HAP-1 (cell line): ENCODE measurements at regions not wholly inside any gene's neighbourhood (a gene's known extent, or its start where the extent isn't known, plus 50 kb on each side); places are given as distances from the start of the nearest gene placed in this dataset.
A peak's percentile ranks its signal among the peaks of the same experiment; 100 is the strongest.

Experiments
- DNase-seq, 2 experiments: peaks; one replicate each; pipeline ENCODE4 v3.0.0-alpha.2; 2016 to 2020; ENCODE audit warnings: low spot score in 2 of 2
- H3K27me3 ChIP-seq: fragments of 250-450 bp; sonication (Bioruptor Pico); 2 replicates; pipeline ENCODE4 v1.5.1; 2020; ENCODE audit warnings: low read depth, mild to moderate bottlenecking, moderate library complexity
- H3K36me3 ChIP-seq: fragments of 250-450 bp; sonication (Bioruptor Pico); replicated peaks from 2 replicates; pipeline ENCODE4 v1.5.1; 2020; ENCODE audit warnings: mild to moderate bottlenecking
- H3K4me1 ChIP-seq: fragments of 250-450 bp; sonication (Bioruptor Pico); 2 replicates; pipeline ENCODE4 v1.5.1; 2020; ENCODE audit warnings: mild to moderate bottlenecking
- H3K4me3 ChIP-seq: fragments of 250-450 bp; sonication (Bioruptor Pico); 2 replicates; pipeline ENCODE4 v1.5.1; 2020; ENCODE audit warnings: mild to moderate bottlenecking, moderate library complexity
- H3K9me3 ChIP-seq: fragments of 250-450 bp; sonication (Bioruptor Pico); 2 replicates; pipeline ENCODE4 v1.5.1; 2020; ENCODE audit warnings: mild to moderate bottlenecking, moderate library complexity
- in situ Hi-C: fragments of 300-500 bp; cut with MboI; formaldehyde crosslinking; loops from 3 replicates; pipeline ENCODE4 v1.14.3; 2020; ENCODE audit warnings: low sequenced_read_pairs, inconsistent platforms, mixed read lengths

DNA sequence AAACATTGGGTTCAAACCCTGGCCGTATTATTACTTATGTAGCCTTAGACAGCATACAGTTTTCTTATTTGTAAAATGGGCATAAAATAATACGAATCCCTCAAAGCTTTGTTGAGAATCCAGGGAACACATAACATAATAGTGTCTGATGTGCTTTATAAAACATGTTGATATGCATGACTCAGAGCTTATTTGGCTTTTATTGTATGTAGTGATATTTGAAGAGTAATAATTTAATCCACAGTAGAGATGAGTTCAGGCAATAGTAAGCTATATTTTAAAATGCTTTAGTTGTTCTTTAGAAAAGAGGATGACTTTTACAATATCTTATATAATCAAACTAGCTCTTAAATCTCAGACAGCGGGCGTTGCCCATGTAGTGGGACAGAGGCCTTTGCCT is 176.4 kb downstream of the SIM1 start:
- Histone ChIP-seq H3K4me3 (no peak overlapping the region), H3K9me3 (no peaks in the 10 kb centered on the region), H3K4me1 (no peaks in the 10 kb centered on the region), H3K36me3 (no peaks in the 10 kb centered on the region), H3K27me3 (no peaks in the 10 kb centered on the region)
- in situ Hi-C loops, result no loop called here
- DNase-seq, result no peak

GRCh38 chr6:100283285-100283684 is 181.4 kb downstream of the SIM1 start:
- no peaks in the 10 kb centered on the region for H3K4me1 ChIP-seq
- no peaks in the 10 kb centered on the region; the same call in 1 of the 2 replicates for H3K27me3 ChIP-seq
- H3K36me3 ChIP-seq, result no peaks in the 10 kb centered on the region
- H3K4me3 ChIP-seq, result no peak overlapping the region
- in situ Hi-C loops, result no loop called here
- H3K9me3 ChIP-seq, result no peaks in the 10 kb centered on the region
- DNase-seq, result no peak

GRCh38 chr6:100281471-100281901 is 183.2 kb downstream of the SIM1 start:
- DNase-seq, result no peak
- H3K9me3 ChIP-seq, result no peaks in the 10 kb centered on the region
- no peak overlapping the region for H3K4me3 ChIP-seq
- no peaks in the 10 kb centered on the region for H3K36me3 ChIP-seq
- H3K4me1 ChIP-seq, result no peaks in the 10 kb centered on the region
- in situ Hi-C loops, result no loop called here
- no peaks in the 10 kb centered on the region; the same call in 1 of the 2 replicates for H3K27me3 ChIP-seq

DNA sequence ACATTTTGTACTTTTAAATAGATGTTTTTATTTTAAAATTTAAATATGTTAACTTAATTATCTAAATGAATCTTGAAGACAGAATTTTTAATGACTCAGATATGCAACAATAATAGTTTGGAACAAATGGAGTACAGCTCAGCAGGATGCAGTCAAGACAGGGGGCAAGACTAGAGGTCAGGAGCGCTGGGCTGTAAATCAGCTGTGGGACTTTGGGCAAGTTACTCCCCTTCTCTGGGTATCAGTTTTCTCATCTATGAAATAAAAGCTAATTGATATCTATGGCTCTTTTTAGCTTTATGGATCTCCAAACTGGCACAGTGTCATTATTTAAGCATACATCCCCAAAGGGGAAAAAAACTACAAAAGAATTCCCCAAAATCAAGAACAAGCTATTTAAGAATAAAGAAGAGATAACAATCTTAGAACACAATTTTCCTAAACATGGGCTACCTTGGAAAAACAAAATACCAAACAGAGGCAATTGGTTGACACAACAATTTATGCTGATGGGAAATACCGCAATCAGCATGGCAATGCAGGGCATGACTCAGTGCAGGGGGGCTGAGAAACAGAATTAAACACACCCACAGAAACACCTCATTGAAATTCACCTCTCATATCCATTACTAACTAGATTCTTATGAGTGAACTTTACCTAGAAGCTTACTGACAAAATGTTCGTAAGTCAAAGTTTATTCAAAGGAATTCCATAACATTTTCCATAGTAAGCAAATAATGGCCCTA is 188.2 kb downstream of the SIM1 start:
- in situ Hi-C loops, result no loop called here
- H3K4me3 ChIP-seq, result no peak overlapping the region
- H3K36me3 ChIP-seq, result no peaks in the 10 kb centered on the region
- DNase-seq, result no peak
- no peaks in the 10 kb centered on the region for H3K9me3 ChIP-seq
- H3K4me1 ChIP-seq, result no peaks in the 10 kb centered on the region
- no peaks in the 10 kb centered on the region; the same call in 1 of the 2 replicates for H3K27me3 ChIP-seq

DNA sequence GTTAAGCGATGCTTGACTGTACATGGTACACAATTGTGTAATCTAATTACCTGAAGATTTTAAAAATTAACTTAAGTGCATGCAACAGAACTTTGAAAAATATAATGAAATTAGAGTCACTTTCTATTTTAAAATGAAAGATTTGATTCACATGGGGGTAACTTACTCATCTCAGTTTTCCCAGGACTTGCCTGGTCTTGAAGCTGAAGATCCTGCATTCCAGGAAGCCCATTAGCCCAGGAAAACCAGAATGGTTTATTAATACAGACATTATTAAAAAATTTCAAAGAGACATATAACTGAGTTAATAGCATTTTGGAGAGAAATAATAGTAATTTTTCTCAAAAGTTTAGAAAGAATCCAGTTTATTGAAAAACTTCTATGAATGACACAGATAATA is 190.6 kb downstream of the SIM1 start:
- DNase-seq, result no peak
- in situ Hi-C loops, result no loop called here
- Histone ChIP-seq H3K36me3 (no peaks in the 10 kb centered on the region), H3K27me3 (no peaks in the 10 kb centered on the region; the same call in 1 of the 2 replicates), H3K9me3 (no peaks in the 10 kb centered on the region), H3K4me3 (no peak overlapping the region), H3K4me1 (no peaks in the 10 kb centered on the region; the same call in 1 of the 2 replicates)

GRCh38 chr6:100271625-100272024 is 193.1 kb downstream of the SIM1 start:
- no peaks in the 10 kb centered on the region; the same call in 1 of the 2 replicates for H3K4me1 ChIP-seq
- H3K27me3 ChIP-seq, result no peaks in the 10 kb centered on the region
- H3K9me3 ChIP-seq, result no peaks in the 10 kb centered on the region
- in situ Hi-C loops, result no loop called here
- no peak overlapping the region for H3K4me3 ChIP-seq
- no peaks in the 10 kb centered on the region for H3K36me3 ChIP-seq
- DNase-seq, result no peak

GRCh38 chr6:100271202-100271601 is 193.5 kb downstream of the SIM1 start:
- no peaks in the 10 kb centered on the region; the same call in 1 of the 2 replicates for H3K4me1 ChIP-seq
- no peak for DNase-seq
- H3K9me3 ChIP-seq, result no peaks in the 10 kb centered on the region
- H3K4me3 ChIP-seq, result no peak overlapping the region
- no peaks in the 10 kb centered on the region for H3K36me3 ChIP-seq
- in situ Hi-C loops, result no loop called here
- H3K27me3 ChIP-seq, result no peaks in the 10 kb centered on the region

GRCh38 chr6:100269189-100269588 is 195.5 kb downstream of the SIM1 start:
- Histone ChIP-seq H3K36me3 (no peaks in the 10 kb centered on the region), H3K27me3 (no peaks in the 10 kb centered on the region), H3K9me3 (no peaks in the 10 kb centered on the region), H3K4me3 (no peak overlapping the region), H3K4me1 (no peaks in the 10 kb centered on the region; the same call in 1 of the 2 replicates)
- in situ Hi-C loops, result no loop called here
- DNase-seq, result peak in 1 of 2 experiments; percentile 19

DNA sequence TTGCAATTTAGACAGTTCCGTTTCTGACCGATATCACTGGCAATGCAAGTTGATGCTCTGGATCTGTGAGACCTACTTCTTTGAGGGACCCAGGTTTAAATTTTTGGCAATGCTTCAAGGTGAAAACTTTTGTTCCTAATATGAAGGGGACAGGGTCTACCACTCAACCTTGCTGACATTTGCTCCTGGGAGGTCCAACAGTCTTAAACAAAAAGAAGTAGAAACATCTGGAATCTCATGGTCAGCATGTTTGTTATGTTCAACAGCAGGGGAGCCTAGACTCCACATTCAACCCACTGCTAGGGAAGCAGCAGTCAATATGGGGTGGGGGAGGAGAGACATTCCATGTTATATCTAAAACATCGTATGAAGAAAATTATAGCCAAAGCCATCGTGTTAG is 196.4 kb downstream of the SIM1 start:
- H3K27me3 ChIP-seq, result no peaks in the 10 kb centered on the region
- no peak overlapping the region for H3K4me3 ChIP-seq
- H3K9me3 ChIP-seq, result no peaks in the 10 kb centered on the region
- no peaks in the 10 kb centered on the region; the same call in 1 of the 2 replicates for H3K4me1 ChIP-seq
- H3K36me3 ChIP-seq, result no peaks in the 10 kb centered on the region
- in situ Hi-C loops, result no loop called here
- DNase-seq, result no peak

DNA sequence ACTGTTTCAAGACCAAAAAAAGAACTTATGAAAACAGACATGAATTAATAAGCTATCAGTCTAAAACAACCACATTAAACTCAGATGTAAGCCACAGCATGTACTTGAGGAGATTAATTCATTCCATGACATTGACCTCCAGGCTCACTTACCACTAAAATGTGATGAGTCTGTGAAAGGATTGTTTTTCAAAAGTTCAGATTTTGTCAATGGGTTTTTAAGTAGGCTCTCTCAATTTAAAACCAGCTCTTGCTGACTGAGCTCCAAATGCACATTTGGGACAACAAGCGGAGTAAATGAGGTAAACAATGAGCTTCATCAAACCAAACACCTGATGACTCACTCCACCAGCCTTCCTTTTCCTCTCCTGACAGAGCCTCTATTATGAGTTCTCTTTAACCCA is 197.0 kb downstream of the SIM1 start:
- Histone ChIP-seq H3K4me3 (no peak overlapping the region), H3K4me1 (no peaks in the 10 kb centered on the region; the same call in 1 of the 2 replicates), H3K9me3 (no peaks in the 10 kb centered on the region), H3K36me3 (no peaks in the 10 kb centered on the region), H3K27me3 (no peaks in the 10 kb centered on the region)
- no peak for DNase-seq
- in situ Hi-C loops, result no loop called here

DNA sequence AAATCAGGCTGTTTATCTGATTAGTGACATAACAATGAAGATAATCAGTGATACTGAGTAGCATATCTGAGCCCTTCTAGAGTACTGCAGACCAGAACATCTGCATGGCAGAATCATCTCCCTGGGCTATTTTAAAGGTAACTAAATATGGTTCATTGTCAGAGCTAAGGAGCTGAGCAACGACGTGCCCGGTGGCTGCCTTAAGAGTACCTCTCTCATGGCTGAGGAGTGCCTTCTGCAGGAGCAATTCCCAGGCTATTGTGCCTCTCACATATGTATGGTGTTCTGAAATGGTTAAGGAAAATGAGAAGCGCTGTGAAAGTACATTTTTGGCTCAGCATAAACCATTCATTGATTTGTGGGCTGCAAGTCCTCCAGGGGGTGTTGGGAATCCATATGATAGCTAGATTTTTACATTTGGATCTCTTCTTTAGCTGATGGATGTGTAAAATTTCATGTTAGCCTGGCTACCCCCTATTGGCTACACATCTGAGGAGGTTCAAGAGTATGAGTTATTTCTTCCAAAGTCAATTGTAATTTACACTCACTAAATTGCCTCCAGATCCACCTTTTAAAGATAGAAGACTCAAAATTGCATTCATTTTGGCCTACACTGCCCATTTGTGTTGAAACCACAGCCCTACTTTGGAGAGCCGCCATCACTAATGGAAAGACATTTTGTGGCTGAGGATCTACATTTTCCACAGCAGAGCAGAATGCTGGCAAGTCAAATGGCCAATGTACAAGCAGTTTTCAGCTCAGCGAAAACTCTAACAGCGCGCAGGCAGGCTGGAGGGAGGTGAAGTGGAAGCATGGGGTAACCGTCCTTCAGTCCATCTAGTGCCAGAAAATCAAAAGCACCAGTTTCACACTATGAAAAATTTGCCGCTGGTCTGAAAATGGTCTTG is 198.0 kb downstream of the SIM1 start:
- H3K36me3 ChIP-seq, result no peaks in the 10 kb centered on the region
- no peaks in the 10 kb centered on the region for H3K9me3 ChIP-seq
- no peaks in the 10 kb centered on the region for H3K27me3 ChIP-seq
- peak in 1 of 2 experiments; percentile 7 for DNase-seq
- no peak overlapping the region for H3K4me3 ChIP-seq
- H3K4me1 ChIP-seq, result no peaks in the 10 kb centered on the region; the same call in 1 of the 2 replicates
- in situ Hi-C loops, result no loop called here

GRCh38 chr6:100262086-100262485 is 202.6 kb downstream of the SIM1 start:
- no peak for DNase-seq
- H3K27me3 ChIP-seq, result no peaks in the 10 kb centered on the region
- no peaks in the 10 kb centered on the region for H3K36me3 ChIP-seq
- in situ Hi-C loops, result no loop called here
- H3K9me3 ChIP-seq, result no peaks in the 10 kb centered on the region
- no peaks in the 10 kb centered on the region for H3K4me1 ChIP-seq
- H3K4me3 ChIP-seq, result no peak overlapping the region

GRCh38 chr6:100261486-100261885 is 203.2 kb downstream of the SIM1 start:
- DNase-seq, result no peak
- Histone ChIP-seq H3K4me3 (no peak overlapping the region), H3K4me1 (no peaks in the 10 kb centered on the region), H3K36me3 (no peaks in the 10 kb centered on the region), H3K27me3 (no peaks in the 10 kb centered on the region), H3K9me3 (no peaks in the 10 kb centered on the region)
- in situ Hi-C loops, result no loop called here

DNA sequence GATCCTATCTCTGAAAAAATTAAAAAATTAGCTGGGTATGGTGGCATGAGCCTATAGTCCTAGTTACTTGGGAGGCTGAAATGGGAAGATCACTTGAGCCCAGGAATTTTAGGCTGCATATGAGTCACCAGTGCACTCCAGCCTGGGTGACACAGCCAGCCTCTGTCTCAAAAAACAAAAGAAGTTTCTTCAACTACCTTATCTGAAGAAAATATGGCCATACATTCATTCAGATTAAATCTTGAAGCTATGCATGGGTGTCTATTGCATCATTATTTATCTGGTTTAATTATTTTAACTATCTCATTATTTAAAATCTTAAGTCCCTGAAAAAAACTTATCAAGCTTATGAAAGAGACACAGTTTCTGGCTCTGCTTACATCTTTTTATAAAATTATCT is 204.1 kb downstream of the SIM1 start:
- Histone ChIP-seq H3K4me3 (no peak overlapping the region), H3K36me3 (no peaks in the 10 kb centered on the region), H3K9me3 (no peaks in the 10 kb centered on the region), H3K27me3 (no peaks in the 10 kb centered on the region), H3K4me1 (no peaks in the 10 kb centered on the region)
- in situ Hi-C loops, result no loop called here
- DNase-seq, result no peak
